NAMALWA (cell line): ENCODE measurements at regions not wholly inside any gene's neighbourhood (a gene's known extent, or its start where the extent isn't known, plus 50 kb on each side); places are given as distances from the start of the nearest gene placed in this dataset.

Experiments
- DNase-seq: peaks from one replicate; pipeline ENCODE4 v3.0.0-alpha.2; 2015; ENCODE audit warnings: low spot score

DNA sequence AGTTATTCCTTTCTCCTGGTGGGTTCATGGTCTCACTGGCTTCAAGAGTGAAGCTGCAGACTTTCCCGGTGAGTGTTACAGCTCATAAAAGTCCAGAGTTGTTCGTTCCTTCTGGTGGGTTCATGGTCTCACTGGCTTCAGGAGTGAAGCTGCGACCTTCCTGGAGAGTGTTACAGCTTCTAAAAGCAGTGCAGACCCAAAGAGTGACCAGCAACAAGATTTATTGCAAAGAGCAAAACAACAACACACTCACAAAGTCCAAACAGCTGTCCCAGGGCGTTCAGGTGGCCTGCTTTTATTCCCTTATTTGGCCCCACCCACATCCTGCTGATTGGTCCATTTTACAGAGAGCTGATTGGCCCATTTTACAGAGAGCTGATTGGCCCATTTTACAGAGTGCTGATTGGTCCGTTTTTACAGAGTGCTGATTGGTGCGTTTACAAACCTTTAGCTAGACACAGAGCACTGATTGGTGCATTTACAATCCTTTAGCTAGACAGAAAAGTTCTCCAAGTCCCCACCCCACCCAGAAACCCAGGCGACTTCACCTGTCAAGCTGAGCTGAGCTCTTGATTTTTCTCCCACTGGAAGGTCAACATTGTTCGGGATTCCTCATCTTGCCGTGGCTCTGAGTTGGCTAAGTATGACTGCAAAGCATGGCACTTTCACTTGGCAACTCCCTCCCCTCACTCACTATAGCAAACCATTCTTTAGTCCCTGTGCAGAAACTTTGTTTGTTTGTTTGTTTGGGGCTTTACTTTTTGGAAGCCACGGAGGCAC is 87.3 kb upstream of the EEPD1 start:
- DNase-seq = peak; percentile 13

DNA sequence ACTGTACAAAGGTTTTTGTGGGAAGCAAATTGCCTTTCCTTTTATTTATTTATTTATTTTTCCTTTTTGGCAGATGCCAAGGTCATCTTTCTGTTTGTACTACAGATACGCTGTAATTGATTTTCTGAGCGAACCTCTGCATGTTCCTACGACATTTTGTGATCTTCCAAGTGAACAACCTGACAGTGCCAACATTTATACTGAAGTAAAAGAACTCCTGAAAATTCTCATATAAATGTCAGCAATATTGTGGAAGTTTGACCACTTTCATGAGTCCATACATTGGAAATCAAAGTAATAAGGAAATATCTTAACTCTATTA is 86.8 kb upstream of the EEPD1 start:
- no peak for DNase-seq

DNA sequence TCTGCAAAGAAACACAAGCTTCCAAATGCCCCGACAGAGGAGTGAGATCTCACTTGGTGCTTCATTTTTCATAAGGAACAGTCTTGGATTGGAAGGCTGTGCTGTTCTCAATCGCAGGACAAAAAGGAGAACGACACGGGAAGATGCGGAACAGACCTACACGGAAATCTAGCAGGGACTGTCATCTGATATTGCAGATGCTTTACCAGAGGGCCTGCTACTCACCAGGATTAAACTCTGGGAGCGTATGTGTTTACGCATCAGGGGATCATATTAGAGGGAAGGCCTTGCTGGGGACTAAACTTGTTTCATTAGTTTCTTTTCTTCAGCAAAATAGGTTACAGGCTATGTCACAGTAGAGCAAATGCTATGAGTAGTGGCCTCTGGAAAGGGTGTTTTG is 82.8 kb upstream of the EEPD1 start:
- DNase-seq = no peak

DNA sequence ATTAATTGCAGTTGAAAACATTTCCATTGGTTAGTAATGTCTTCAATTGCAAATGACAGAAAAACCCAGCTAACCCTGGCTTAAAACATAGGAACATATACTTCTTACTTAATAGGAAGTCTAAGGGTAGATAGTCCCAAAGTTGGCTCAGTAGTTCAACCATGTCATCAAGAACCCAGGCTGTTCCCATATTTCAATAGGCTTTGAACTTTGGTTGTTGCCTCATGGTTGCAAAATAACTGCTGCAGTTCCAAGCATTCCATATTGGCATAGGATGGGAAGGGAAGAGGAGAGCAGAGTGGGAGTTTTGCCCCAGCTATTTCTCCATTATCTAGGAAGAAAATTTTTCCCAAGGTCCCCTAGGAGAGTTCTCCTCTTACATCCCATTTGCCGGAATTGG is 81.4 kb upstream of the EEPD1 start:
- DNase-seq = no peak

DNA sequence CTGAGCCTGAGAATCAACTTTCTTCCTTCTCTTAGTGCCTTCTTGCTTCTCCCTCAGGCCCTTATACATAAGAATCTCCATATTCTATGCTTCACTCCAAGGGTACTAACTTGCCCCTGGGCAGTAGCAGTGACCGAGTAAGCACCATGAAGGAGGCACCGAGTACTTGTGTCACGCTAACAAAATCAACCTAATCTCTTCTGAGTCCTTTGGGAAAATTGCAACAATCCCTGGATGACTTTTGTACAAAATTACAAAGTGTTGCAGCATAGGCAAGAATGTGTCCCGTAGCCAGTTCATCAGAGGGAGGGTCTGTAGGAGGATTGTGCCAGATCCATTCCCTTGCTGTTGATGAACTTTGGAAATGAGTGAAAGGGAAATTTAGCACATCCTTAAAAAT is 80.4 kb upstream of the EEPD1 start:
- DNase-seq = no peak

DNA sequence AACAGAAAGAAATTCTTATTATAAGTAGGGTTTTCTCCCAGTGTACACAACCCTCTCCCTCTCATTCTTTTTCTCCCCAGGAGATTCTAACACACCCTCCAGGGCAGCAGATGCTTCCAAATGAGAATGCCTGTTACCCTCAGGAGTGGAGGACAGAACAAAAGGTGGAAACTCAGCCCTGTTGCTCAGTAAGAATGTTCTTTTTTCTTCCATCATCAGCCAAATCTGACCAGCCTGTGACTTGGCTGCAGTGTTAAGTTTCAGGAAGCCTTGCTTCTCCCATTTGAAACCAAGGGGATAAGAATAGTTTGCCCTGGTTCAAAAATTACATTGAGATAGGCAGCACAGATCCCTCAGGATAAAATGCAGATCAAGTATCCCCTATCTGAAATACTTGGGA is 77.5 kb upstream of the EEPD1 start:
- DNase-seq = no peak

DNA sequence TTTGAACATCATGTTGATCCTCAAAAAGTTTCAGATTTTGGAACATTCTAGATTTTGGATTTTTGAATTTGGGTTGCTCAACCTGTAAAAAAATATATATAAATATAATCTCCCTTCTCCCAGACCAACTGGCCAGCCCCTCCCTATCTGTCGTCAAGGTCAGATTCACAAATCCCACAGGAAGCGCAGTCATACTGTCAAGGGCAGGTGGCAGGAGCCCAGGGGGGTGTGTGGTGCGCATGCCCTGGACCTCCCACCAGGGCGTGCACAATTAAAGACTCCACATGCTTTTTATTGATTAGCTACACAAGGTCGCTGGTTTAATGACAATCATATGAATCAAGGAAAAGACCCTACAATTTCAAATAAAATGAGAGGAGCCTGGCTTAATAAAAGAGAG is 77.0 kb upstream of the EEPD1 start:
- no peak for DNase-seq

DNA sequence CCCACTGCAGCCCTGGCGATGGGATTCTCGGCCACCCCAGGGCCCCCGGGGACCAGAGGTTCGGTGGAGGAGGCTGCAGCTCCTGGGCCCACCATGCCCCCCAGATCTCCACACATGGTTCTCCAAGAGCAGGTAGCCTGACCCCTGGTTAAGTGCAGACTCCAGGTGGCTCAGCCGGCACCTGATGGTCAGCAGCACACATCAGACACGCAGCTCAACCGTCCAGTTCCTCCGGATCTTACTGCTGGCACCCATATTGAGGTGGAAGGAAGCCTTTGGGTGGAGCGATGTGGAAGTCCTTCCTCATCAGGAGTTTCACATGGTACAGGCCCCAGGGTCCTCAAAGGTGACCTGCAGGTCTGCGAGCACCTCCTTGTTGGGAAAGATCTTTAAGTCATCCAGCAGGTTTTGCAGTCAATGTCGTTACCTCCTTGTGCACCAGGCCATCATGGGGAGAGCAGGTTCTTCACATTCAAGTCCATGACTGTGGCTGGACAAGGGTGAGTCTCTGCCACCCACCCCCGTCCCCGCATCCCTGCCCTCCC is 74.2 kb upstream of the EEPD1 start:
- DNase-seq = no peak

DNA sequence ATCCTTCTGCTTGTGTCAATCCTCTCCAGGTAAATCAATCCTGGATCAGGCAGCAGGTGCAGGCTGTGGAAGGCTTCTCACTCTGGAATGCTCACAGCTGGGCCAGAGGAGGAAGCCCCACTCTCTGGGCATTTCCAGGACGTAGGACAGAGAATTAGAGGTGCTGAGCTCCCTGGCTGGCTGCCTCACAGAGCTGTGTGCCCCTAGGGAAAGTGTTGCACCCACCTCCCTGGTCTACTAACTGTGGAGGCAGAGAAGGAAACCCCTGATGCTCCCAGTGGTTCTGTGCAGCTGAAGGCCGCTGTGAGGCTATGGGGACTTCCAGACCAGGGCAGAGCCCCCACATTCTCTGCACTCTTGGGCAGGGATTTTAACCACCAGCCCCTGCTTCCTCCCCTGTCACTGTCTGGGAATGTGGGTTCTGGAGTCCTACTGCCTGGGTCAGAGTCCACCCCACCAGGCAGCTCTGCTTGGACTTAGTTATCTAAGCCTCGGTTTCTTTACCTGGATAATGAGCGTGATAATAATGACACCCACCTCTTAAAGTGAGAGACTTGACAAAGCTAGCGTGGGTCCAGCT is 73.5 kb upstream of the EEPD1 start:
- no peak for DNase-seq

DNA sequence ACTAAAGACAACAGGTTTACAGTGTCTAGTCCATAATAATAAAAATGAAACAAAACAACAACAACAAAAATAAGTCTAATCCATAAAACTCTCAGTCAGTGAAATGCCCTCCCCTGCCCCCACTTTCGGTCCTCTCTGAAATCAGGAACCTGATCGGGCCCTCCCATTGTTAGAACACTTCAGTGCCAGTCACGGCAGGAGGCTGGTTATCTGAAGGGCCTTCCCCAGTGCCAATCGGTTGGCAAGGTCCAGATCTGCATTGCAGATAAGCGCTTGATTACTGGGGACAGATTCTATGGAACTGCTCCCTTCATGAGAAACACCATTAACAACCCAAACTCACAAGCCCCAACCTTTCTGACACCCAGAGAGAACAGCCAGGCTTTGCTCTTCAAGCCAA is 72.2 kb upstream of the EEPD1 start:
- no peak for DNase-seq

DNA sequence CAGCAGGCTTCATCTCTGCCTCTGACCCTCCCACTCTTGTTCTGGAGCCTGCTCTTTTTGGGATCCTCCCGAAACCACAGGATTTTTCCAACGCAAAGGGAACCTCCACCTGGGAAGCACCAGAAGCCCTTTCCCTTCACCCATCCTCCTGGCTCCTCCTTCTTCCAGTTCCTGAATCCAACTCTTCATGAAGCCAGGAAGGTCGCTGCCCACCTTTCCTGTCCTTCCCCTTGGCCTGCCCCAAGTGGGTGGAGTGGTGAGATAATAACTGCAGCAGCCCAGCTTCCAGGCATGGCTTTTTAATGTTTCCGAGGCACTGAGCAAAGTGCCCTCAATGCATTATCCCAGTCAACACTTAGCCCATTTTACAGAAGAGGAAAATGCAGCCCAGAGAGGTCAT is 70.8 kb upstream of the EEPD1 start:
- DNase-seq = no peak

DNA sequence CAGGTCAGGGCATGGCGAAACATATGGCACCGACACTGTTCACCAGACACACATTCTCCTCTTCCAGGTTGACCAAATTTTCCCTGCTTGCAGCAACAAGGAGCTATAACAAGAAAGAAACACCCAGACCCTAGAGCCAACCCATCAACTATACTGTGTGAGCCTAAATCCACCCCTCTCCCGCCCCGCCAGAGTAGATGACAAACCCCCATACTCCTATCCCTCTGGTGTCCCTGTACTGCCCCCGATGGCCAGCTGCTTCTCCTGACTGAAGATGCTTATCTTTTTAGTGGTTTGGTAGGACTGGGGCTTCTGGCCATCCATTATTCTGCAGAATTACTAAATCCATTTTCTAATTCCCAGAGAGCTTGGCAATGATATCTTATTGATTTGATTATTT is 70.1 kb upstream of the EEPD1 start:
- no peak for DNase-seq

DNA sequence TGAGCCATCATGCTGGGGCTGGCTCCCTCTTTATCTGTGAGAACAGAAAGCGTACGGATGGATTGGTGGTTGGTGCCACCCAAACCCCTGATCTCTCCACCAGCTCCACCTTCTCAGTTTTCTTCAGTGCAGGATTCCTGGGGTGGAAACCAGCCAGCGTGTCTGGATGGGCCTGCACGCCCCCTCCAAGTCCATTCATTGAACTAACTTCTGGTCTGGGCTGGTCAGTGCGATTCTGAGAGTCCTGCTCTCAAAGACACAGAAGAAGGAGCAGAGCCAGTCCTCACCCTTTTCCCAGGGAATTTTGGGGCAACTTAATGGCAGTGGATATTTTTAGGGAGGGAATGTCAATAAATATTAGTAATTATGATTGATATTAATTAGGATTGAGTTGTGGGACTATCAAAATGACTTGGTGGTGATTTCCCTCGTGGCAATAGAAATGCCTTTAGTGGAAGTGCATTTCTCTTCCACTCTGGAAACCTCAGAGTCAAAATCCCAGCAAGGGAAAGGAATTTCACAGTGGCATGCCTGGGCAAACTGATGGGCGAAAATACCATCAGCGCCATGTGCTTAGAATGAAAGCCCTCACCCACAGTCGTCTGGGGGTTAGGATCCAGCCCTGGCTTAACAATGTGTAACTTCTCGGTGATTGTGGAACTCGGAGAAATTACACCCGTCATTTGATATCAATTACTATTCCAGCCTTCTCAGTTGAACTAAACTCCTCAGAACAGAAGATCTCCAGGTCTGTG is 69.3 kb upstream of the EEPD1 start:
- DNase-seq = no peak

DNA sequence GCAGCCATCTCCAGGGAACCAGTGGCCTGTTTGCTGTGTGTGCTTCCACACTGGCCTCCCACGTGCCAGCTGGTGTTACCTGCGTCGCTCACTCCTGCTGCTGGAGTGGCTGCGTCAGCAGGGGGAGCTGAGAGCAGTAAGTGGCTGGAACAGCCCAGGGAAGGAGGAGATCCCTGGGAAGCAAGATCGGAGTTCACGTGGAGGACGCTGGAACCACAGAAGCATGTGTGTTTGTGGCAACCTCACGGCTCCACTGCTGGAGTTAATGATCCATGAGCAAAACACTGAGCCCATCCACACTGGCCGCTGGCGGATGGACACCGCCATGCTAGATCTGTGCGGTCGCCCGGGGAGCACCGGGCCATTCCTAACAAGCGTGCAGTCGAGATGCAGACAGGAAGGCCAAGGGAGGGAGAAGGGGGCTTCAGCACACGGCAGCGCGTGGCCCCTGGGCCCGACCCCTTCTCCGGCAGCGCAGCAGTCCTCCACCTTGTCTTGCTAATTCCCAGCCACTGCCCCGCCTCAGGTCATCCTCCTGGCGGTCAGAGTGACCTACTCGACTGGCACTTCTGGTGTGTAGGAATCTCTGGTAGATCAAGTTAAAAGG is 68.5 kb upstream of the EEPD1 start:
- DNase-seq = no peak

DNA sequence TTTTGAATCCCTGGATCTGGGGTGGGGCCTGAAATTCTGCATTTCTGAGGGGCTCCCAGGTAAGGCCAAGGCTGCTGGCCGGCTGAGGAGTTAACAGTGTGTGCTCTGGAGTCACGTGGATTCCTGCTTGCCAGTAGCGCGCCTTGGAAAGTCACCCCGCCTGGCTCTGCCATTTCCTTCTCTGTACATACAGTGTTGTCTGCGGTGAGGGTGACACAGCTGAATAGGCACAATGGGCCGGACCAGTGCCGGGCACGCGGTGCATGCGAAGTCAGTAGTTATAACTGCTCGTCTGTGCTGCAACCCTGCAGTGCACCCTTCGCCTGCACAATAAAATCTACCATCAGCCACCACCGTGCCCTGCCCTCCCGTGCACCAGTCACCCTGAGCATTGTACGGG is 68.0 kb upstream of the EEPD1 start:
- no peak for DNase-seq

DNA sequence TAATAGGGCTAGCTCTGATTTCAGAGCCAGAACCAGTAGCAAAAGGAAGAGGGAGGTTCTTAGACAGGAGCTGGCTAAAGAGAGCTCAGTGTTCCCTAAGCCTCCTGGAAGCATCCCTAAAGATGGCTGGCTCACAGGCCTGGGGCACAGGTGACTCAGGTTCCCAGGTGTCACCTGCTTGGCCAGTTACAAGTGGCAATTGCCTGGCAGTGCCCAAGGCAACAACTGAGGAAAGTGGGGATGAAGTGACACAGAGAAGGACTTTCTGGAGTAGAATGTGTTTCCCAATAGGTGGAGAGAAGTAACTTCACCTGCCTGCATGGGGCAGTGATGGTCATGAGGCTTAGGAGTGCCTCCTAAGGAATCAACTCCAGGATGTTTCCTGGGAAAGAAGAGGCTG is 66.5 kb upstream of the EEPD1 start:
- DNase-seq = no peak

DNA sequence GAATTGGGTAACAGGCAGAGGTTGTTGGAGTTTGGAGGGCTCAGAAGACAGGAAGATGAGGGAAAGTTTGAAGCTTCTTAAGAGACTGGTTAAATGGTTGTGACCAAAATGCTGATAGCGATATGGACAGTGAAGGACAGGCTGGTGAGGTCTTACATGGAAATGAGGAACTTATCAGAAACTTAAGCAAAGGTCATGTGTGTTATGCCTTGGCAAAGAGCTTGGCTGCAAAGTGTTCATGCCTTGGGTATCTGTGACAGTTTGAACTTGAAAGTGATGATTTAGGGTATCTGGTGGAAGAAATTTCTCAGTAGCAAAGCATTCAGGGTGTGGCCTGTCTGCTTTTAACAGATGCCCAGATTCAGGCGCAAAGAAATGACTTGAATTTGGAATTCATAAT is 64.5 kb upstream of the EEPD1 start:
- no peak for DNase-seq

DNA sequence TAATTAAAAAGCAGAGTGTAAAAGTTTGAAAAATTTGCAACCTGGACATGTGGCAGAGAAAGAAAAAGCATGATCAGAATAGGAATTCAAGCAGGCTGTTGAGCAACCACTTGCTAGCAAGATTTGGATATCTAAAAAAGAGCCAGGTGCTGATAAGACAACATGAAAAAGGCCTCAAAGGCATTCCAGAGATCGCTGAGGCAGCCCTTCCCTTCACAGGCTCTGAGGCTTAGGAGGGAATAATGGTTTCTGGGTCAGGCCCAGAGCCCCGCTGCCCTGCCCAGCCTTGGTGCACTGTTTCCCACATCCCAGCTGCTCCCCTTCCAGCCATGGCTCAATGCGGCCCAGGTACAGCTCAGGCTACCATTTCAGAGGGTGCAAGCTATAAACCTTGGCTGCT is 64.1 kb upstream of the EEPD1 start:
- DNase-seq = no peak

DNA sequence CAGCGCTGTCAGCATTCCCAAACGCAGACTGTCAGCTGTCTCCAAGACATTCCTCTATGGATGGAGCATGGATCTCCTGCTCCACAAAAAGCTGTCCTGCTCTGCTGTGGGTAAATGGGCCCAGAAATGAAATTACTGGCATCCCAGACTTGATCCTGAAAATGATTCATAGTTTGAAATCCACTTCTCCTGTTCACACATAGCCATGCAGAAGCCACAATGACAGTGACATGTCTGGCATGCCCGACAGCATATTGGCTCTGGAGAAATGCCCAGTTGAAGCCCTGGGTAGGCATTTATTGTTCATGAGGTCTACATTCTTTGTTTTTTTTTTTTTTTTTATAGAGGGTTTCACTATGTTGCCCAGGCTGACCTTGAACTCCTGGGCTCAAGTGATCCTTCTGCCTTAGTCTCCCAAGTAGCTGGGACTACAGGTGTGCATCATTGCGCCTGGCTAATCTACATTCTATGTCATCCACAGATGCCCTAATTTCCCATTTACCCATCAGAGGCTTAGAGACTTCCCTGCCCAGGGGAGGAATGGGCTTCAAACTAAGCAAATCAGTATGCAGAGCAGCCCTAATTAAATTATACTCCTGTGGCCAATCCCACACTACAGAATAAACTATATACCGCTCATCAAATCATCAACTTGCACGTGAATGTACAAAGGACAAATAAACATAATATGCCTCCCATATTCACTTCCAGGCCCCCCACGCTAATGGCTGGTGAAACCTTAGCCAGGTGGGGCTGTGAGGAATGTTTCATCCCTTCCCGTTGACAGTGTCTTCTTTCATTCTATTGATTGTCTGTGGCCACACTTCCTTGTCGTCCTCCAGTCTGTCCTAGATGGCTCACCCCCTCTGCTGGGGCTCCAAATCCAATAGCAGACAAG is 61.8 kb upstream of the EEPD1 start:
- DNase-seq = no peak

DNA sequence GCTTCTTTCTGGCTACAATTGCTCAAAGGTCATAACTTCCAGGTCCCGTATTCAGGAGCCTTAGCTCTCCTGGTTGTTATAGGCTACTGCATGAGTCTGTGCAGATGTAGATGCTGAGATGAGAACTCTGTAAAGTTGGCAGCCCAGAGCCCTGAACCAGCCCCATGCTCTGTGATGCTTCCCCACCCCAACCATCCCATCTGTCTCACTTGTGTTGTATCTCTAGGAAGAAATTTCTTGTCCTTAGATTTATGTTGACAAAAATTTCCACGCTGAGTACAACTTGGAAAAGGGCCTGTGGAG is 61.2 kb upstream of the EEPD1 start:
- no peak for DNase-seq

DNA sequence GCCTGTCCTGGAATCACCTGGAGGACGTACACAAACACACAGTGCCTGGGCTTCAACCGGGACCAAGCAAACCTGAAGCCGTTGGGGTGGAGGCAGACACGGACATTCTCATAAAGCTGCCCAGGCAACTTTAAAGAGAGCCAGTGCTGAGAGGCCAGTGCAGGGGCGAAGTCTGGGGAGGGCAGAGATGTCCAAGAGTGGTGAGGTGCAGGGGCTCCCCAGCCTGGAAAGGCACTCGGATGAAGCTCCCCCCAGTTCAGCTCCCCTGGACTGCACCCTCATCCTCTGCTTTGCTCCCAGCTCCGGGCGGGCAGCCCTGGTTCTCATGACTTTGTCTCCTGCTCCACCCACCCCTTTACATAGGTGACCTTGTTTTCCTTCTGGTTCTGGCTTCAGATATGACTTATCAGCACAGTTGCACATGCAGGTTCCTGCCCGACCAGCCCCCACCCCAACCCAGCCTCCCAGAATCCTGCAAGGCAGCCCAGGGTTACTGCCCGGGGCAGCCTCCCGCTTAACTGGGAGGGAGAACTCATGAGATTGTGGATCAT is 60.8 kb upstream of the EEPD1 start:
- no peak for DNase-seq
